ENCODE measurements at regions not wholly inside any gene's neighbourhood (a gene's known extent, or its start where the extent isn't known, plus 50 kb on each side); places are given as distances from the start of the nearest gene placed in this dataset.

DNA sequence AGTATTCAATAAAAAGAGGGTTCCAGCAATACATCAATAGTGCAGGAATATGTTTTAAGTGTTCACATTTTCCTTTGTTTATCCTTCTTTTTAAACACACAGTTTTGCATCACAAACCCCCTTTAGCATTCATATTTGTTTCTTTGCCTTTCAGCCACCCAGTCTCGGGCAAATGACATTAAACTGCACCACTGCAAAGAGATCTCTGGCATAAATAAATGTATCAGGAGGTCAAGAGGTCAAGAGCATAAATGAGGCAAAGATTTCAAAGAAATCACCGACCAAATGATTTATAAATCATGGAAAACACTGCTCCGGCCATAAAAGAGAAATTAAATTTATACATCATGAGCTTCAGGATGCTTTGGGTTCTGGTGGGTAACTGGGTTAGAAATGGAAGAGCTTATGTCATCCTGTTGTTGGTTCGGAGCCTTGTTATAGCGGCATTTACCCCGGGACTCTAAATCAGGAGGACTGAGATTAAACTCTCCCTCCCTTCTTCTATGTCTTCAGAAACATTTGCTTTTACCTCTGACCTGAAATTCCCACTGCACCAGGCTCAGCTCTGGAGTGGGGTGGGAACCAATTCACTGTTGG is 449.6 kb upstream of the CLINT1 start:
- no peaks in the 10 kb centered on the region for H3K4me1 ChIP-seq (ENCODE audit: control insufficient read depth, insufficient read depth, low read length)
- H3K4me3 ChIP-seq (ENCODE audit: low read length): no peak overlapping the region
- no peaks in the 10 kb centered on the region for H3K36me3 ChIP-seq (ENCODE audit: control insufficient read depth, insufficient read depth, low read length)
- no peaks in the 10 kb centered on the region for H3K27me3 ChIP-seq (ENCODE audit: control insufficient read depth, insufficient read depth, low read length)
- H3K9me3 ChIP-seq (ENCODE audit: control insufficient read depth, low read length): no peaks in the 10 kb centered on the region
- no peak overlapping the region for H3K9ac ChIP-seq (ENCODE audit: low read length)

- no peaks in the 10 kb centered on the region for H3K9me3 ChIP-seq (ENCODE audit: control insufficient read depth, low read length)
- H3K4me1 ChIP-seq (ENCODE audit: control insufficient read depth, insufficient read depth, low read length): no peaks in the 10 kb centered on the region
- no peak overlapping the region for H3K4me3 ChIP-seq (ENCODE audit: low read length)
- no peaks in the 10 kb centered on the region for H3K27me3 ChIP-seq (ENCODE audit: control insufficient read depth, insufficient read depth, low read length)
- H3K36me3 ChIP-seq (ENCODE audit: control insufficient read depth, insufficient read depth, low read length): no peaks in the 10 kb centered on the region
- no peak overlapping the region for H3K9ac ChIP-seq (ENCODE audit: low read length)
Measured at GRCh38 chr5:158305861-158306260, 446.9 kb upstream of the CLINT1 start.

DNA sequence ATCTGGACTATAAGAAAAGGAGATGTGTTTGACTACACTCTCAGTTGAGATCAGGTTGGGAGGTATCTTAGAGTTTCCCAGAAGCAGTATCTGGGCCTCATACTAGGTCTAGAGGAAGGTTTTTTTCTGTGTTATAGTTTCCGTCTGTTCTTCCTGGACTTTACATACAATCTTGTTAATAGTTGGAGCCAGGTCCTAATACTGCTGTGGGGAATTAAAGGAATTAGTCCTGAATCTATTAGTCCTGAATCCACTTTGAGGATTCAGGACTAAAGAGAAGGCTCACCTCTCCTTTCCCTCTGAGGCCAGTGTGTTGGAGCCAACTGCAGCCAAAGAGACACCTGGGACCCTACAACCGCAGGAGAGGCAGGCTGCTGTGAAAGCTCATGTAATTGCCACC is 445.7 kb upstream of the CLINT1 start:
- no peaks in the 10 kb centered on the region for H3K36me3 ChIP-seq (ENCODE audit: control insufficient read depth, insufficient read depth, low read length)
- no peak overlapping the region for H3K4me3 ChIP-seq (ENCODE audit: low read length)
- H3K27me3 ChIP-seq (ENCODE audit: control insufficient read depth, insufficient read depth, low read length): no peaks in the 10 kb centered on the region
- no peaks in the 10 kb centered on the region for H3K9me3 ChIP-seq (ENCODE audit: control insufficient read depth, low read length)
- H3K9ac ChIP-seq (ENCODE audit: low read length): no peak overlapping the region
- H3K4me1 ChIP-seq (ENCODE audit: control insufficient read depth, insufficient read depth, low read length): no peaks in the 10 kb centered on the region

- Histone ChIP-seq H3K27me3 (ENCODE audit: control insufficient read depth, insufficient read depth, low read length) (no peaks in the 10 kb centered on the region), H3K9ac (ENCODE audit: low read length) (no peak overlapping the region), H3K4me3 (ENCODE audit: low read length) (no peak overlapping the region), H3K36me3 (ENCODE audit: control insufficient read depth, insufficient read depth, low read length) (no peaks in the 10 kb centered on the region), H3K9me3 (ENCODE audit: control insufficient read depth, low read length) (no peaks in the 10 kb centered on the region), H3K4me1 (ENCODE audit: control insufficient read depth, insufficient read depth, low read length) (no peaks in the 10 kb centered on the region)
Measured at GRCh38 chr5:158303883-158304282, 444.9 kb upstream of the CLINT1 start.

GRCh38 chr5:158303275-158303674 is 444.3 kb upstream of the CLINT1 start:
- Histone ChIP-seq H3K36me3 (ENCODE audit: control insufficient read depth, insufficient read depth, low read length) (no peaks in the 10 kb centered on the region), H3K9me3 (ENCODE audit: control insufficient read depth, low read length) (no peaks in the 10 kb centered on the region), H3K4me3 (ENCODE audit: low read length) (no peak overlapping the region), H3K4me1 (ENCODE audit: control insufficient read depth, insufficient read depth, low read length) (no peaks in the 10 kb centered on the region), H3K27me3 (ENCODE audit: control insufficient read depth, insufficient read depth, low read length) (no peaks in the 10 kb centered on the region), H3K9ac (ENCODE audit: low read length) (no peak overlapping the region)

GRCh38 chr5:158302029-158302428 is 443.1 kb upstream of the CLINT1 start:
- no peaks in the 10 kb centered on the region for H3K9me3 ChIP-seq (ENCODE audit: control insufficient read depth, low read length)
- no peak overlapping the region for H3K4me3 ChIP-seq (ENCODE audit: low read length)
- no peak overlapping the region for H3K9ac ChIP-seq (ENCODE audit: low read length)
- H3K4me1 ChIP-seq (ENCODE audit: control insufficient read depth, insufficient read depth, low read length): no peaks in the 10 kb centered on the region
- H3K36me3 ChIP-seq (ENCODE audit: control insufficient read depth, insufficient read depth, low read length): no peaks in the 10 kb centered on the region
- H3K27me3 ChIP-seq (ENCODE audit: control insufficient read depth, insufficient read depth, low read length): no peaks in the 10 kb centered on the region

- Histone ChIP-seq H3K9ac (ENCODE audit: low read length) (no peak overlapping the region), H3K9me3 (ENCODE audit: control insufficient read depth, low read length) (no peaks in the 10 kb centered on the region), H3K4me3 (ENCODE audit: low read length) (no peak overlapping the region), H3K36me3 (ENCODE audit: control insufficient read depth, insufficient read depth, low read length) (no peaks in the 10 kb centered on the region), H3K27me3 (ENCODE audit: control insufficient read depth, insufficient read depth, low read length) (no peaks in the 10 kb centered on the region), H3K4me1 (ENCODE audit: control insufficient read depth, insufficient read depth, low read length) (no peaks in the 10 kb centered on the region)
Measured at GRCh38 chr5:158301186-158301585, 442.2 kb upstream of the CLINT1 start.

DNA sequence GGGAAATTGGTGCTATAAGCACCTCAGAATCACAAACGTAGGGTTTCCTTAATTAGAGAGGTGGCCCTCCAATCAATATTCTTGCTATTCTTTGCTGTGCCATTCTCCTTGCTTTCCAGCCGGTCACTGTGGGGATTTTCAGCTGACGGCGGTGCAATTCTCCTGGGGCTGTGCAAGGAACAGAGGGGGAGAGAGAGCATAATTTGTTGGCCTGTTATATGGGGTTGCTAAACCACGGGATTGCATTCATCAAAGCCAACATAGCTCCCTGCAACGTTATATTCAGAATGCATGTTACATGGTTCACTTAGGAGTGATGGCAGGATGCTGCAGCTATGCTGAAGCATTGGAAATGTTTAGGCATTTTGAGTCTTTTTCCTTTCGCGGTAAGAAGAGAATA is 441.3 kb upstream of the CLINT1 start:
- H3K27me3 ChIP-seq (ENCODE audit: control insufficient read depth, insufficient read depth, low read length): no peaks in the 10 kb centered on the region
- H3K9me3 ChIP-seq (ENCODE audit: control insufficient read depth, low read length): no peaks in the 10 kb centered on the region
- H3K9ac ChIP-seq (ENCODE audit: low read length): no peak overlapping the region
- no peaks in the 10 kb centered on the region for H3K4me1 ChIP-seq (ENCODE audit: control insufficient read depth, insufficient read depth, low read length)
- no peaks in the 10 kb centered on the region for H3K36me3 ChIP-seq (ENCODE audit: control insufficient read depth, insufficient read depth, low read length)
- no peak overlapping the region for H3K4me3 ChIP-seq (ENCODE audit: low read length)

- Histone ChIP-seq H3K9ac (ENCODE audit: low read length) (no peak overlapping the region), H3K4me1 (ENCODE audit: control insufficient read depth, insufficient read depth, low read length) (no peaks in the 10 kb centered on the region), H3K4me3 (ENCODE audit: low read length) (no peak overlapping the region), H3K36me3 (ENCODE audit: control insufficient read depth, insufficient read depth, low read length) (no peaks in the 10 kb centered on the region), H3K27me3 (ENCODE audit: control insufficient read depth, insufficient read depth, low read length) (no peaks in the 10 kb centered on the region), H3K9me3 (ENCODE audit: control insufficient read depth, low read length) (no peaks in the 10 kb centered on the region)
Measured at GRCh38 chr5:158297002-158297527, 438.1 kb upstream of the CLINT1 start.

GRCh38 chr5:158294701-158295100 is 435.8 kb upstream of the CLINT1 start:
- no peaks in the 10 kb centered on the region for H3K36me3 ChIP-seq (ENCODE audit: control insufficient read depth, insufficient read depth, low read length)
- no peaks in the 10 kb centered on the region for H3K9me3 ChIP-seq (ENCODE audit: control insufficient read depth, low read length)
- H3K4me1 ChIP-seq (ENCODE audit: control insufficient read depth, insufficient read depth, low read length): no peaks in the 10 kb centered on the region
- no peak overlapping the region for H3K4me3 ChIP-seq (ENCODE audit: low read length)
- H3K9ac ChIP-seq (ENCODE audit: low read length): no peak overlapping the region
- H3K27me3 ChIP-seq (ENCODE audit: control insufficient read depth, insufficient read depth, low read length): no peaks in the 10 kb centered on the region

- H3K27me3 ChIP-seq (ENCODE audit: control insufficient read depth, insufficient read depth, low read length): no peaks in the 10 kb centered on the region
- H3K4me3 ChIP-seq (ENCODE audit: low read length): no peak overlapping the region
- no peaks in the 10 kb centered on the region for H3K9me3 ChIP-seq (ENCODE audit: control insufficient read depth, low read length)
- no peak overlapping the region for H3K9ac ChIP-seq (ENCODE audit: low read length)
- H3K36me3 ChIP-seq (ENCODE audit: control insufficient read depth, insufficient read depth, low read length): no peaks in the 10 kb centered on the region
- no peaks in the 10 kb centered on the region for H3K4me1 ChIP-seq (ENCODE audit: control insufficient read depth, insufficient read depth, low read length)
Measured at GRCh38 chr5:158292981-158293380, 434.0 kb upstream of the CLINT1 start.

DNA sequence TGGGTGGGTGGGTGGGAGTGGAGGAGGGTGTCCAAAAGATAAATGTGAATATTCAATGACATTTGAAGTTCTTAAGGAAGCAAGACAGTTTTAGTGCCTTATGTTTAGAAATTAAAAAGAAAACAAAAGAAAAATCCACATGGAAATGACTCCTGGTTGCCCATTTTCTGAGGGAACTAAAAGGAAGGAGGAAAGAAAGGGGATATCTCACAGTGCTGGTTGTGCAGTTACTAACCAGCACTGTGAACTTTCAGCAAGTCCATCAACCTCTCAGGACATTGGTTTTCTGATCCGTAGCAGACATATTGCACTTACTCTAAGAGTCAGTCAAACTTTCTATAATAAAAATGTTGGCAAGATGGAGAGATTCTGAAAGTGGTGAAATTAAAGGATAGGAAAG is 431.0 kb upstream of the CLINT1 start:
- no peaks in the 10 kb centered on the region for H3K36me3 ChIP-seq (ENCODE audit: control insufficient read depth, insufficient read depth, low read length)
- H3K4me3 ChIP-seq (ENCODE audit: low read length): no peak overlapping the region
- no peaks in the 10 kb centered on the region for H3K9me3 ChIP-seq (ENCODE audit: control insufficient read depth, low read length)
- no peaks in the 10 kb centered on the region for H3K27me3 ChIP-seq (ENCODE audit: control insufficient read depth, insufficient read depth, low read length)
- H3K4me1 ChIP-seq (ENCODE audit: control insufficient read depth, insufficient read depth, low read length): no peaks in the 10 kb centered on the region
- no peak overlapping the region for H3K9ac ChIP-seq (ENCODE audit: low read length)

GRCh38 chr5:158288272-158288657 is 429.3 kb upstream of the CLINT1 start:
- Histone ChIP-seq H3K9me3 (ENCODE audit: control insufficient read depth, low read length) (no peaks in the 10 kb centered on the region), H3K4me1 (ENCODE audit: control insufficient read depth, insufficient read depth, low read length) (no peaks in the 10 kb centered on the region), H3K9ac (ENCODE audit: low read length) (no peak overlapping the region), H3K4me3 (ENCODE audit: low read length) (no peak overlapping the region), H3K36me3 (ENCODE audit: control insufficient read depth, insufficient read depth, low read length) (no peaks in the 10 kb centered on the region), H3K27me3 (ENCODE audit: control insufficient read depth, insufficient read depth, low read length) (no peaks in the 10 kb centered on the region)
